GM19239 (cell line): ENCODE measurements at regions not wholly inside any gene's neighbourhood (a gene's known extent, or its start where the extent isn't known, plus 50 kb on each side); places are given as distances from the start of the nearest gene placed in this dataset.
"Not testable (repeated sequence)": the region's sequence is repeated elsewhere in the genome, so short reads cannot be mapped to it uniquely, and the experiment has no call there.

Source experiments
- DNase-seq: peaks from one replicate; pipeline ENCODE4 v3.0.0; 2011; ENCODE audit warnings: low spot score; ENCODE audit not compliant: insufficient read length
- FAIRE-seq: peaks from 2 replicates; lab custom pipeline; 2011; peaks lifted over from hg19 to GRCh38; lab: Jason Lieb, UNC

- DNase-seq, result no peak
Observed at GRCh38 chr2:15814946-15815345, 125.4 kb upstream of the MYCN start.

GRCh38 chr2:15816226-15816625, 124.1 kb upstream of the MYCN start:
- DNase-seq (no peak), FAIRE-seq (no peak)

More at GRCh38 chr2:15814946-15815345, 125.4 kb upstream of the MYCN start:
- FAIRE-seq, result no peak

GRCh38 chr2:15816674-15817406, 123.5 kb upstream of the MYCN start:
- DNase-seq (no peak), FAIRE-seq (no peak)

- no peak for FAIRE-seq
- no peak for DNase-seq
Observed at GRCh38 chr2:15817748-15818147, 122.6 kb upstream of the MYCN start.

- no peak for FAIRE-seq
- no peak for DNase-seq
Observed at GRCh38 chr2:15818318-15818753, 122.0 kb upstream of the MYCN start.

- FAIRE-seq, result no peak
- DNase-seq, result no peak
Observed at GRCh38 chr2:15818881-15819280, 121.5 kb upstream of the MYCN start.

GRCh38 chr2:15819562-15820256, 120.6 kb upstream of the MYCN start:
- FAIRE-seq (no peak), DNase-seq (no peak)

- FAIRE-seq, result no peak
Observed at GRCh38 chr2:15820257-15820566, 120.1 kb upstream of the MYCN start.

GRCh38 chr2:15820927-15821326, 119.4 kb upstream of the MYCN start:
- DNase-seq (no peak), FAIRE-seq (no peak)

More at GRCh38 chr2:15820257-15820566, 120.1 kb upstream of the MYCN start:
- no peak for DNase-seq

- no peak for FAIRE-seq
- no peak for DNase-seq
Observed at GRCh38 chr2:15822151-15823044, 118.0 kb upstream of the MYCN start.

GRCh38 chr2:15823459-15824396, 116.6 kb upstream of the MYCN start:
- FAIRE-seq (no peak), DNase-seq (no peak)

GRCh38 chr2:15824467-15824866, 115.9 kb upstream of the MYCN start:
- not testable (repeated sequence) for FAIRE-seq, DNase-seq

- no peak for DNase-seq
- no peak for FAIRE-seq
Observed at GRCh38 chr2:15825276-15825980, 114.9 kb upstream of the MYCN start.

- FAIRE-seq (no peak), DNase-seq (no peak)
Observed at GRCh38 chr2:15826273-15826717, 114.1 kb upstream of the MYCN start.

- FAIRE-seq (no peak), DNase-seq (no peak)
Observed at GRCh38 chr2:15827001-15827400, 113.3 kb upstream of the MYCN start.

GRCh38 chr2:15828576-15828975, 111.8 kb upstream of the MYCN start:
- no peak for FAIRE-seq
- no peak for DNase-seq

- no peak for DNase-seq
- no peak for FAIRE-seq
Observed at GRCh38 chr2:15829091-15829801, 111.1 kb upstream of the MYCN start.

GRCh38 chr2:15829985-15830384, 110.4 kb upstream of the MYCN start:
- FAIRE-seq, result no peak
- no peak for DNase-seq
